ENCODE measurements at regions not wholly inside any gene's neighbourhood (a gene's known extent, or its start where the extent isn't known, plus 50 kb on each side); places are given as distances from the start of the nearest gene placed in this dataset.

GRCh38 chr2:42921721-42922120 lies 129.3 kb upstream of the HAAO start:
- no peak for DNase-seq
- peak overlapping the region in 3 of 4 donors; percentile 87 to 88 (median 88) for H3K27ac ChIP-seq
- 88% methylated on average over 3 of the region's 3 CpGs; no CpG with 5 or more reads in 1 of the 2 donors for WGBS, 2 donors (ENCODE audit: low coverage in 1 of 2)
- H3K27me3 ChIP-seq: no peaks in the 10 kb centered on the region
- H3K36me3 ChIP-seq: no peaks in the 10 kb centered on the region
- H3K4me3 ChIP-seq: no peak overlapping the region
- peaks cover 38 to 55% (median 43%) of the 10 kb centered on the region in 4 donors for H3K4me1 ChIP-seq
- TF ChIP-seq, protein P1, sequence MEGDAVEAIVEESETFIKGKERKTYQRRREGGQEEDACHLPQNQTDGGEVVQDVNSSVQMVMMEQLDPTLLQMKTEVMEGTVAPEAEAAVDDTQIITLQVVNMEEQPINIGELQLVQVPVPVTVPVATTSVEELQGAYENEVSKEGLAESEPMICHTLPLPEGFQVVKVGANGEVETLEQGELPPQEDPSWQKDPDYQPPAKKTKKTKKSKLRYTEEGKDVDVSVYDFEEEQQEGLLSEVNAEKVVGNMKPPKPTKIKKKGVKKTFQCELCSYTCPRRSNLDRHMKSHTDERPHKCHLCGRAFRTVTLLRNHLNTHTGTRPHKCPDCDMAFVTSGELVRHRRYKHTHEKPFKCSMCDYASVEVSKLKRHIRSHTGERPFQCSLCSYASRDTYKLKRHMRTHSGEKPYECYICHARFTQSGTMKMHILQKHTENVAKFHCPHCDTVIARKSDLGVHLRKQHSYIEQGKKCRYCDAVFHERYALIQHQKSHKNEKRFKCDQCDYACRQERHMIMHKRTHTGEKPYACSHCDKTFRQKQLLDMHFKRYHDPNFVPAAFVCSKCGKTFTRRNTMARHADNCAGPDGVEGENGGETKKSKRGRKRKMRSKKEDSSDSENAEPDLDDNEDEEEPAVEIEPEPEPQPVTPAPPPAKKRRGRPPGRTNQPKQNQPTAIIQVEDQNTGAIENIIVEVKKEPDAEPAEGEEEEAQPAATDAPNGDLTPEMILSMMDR (IDR thresholded peaks at IDR 0.05): no peak
- no peak for TF ChIP-seq EP300 (IDR thresholded peaks at IDR 0.05; ENCODE audit: low read depth)
- TF ChIP-seq POLR2AphosphoS5 (IDR thresholded peaks at IDR 0.05): no peak
- TF ChIP-seq POLR2A (IDR thresholded peaks at IDR 0.05): no peak
- intact Hi-C loops (cut with DNase I; ENCODE audit: low total_unique reads) (loop anchor here (10.0 kb wide), 1 partner anchor 87 kb away; no protein-coding TSS in a partner anchor), in situ Hi-C loops (cut with MboI; ENCODE audit: low pct_ligation_motif_present in 1 of 4, low pct_unique_long_range_greater_than_20kb in 1 of 4, low sequenced_read_pairs in 3 of 4) (no loop called here)
- no peaks in the 10 kb centered on the region for H3K9me3 ChIP-seq

DNA sequence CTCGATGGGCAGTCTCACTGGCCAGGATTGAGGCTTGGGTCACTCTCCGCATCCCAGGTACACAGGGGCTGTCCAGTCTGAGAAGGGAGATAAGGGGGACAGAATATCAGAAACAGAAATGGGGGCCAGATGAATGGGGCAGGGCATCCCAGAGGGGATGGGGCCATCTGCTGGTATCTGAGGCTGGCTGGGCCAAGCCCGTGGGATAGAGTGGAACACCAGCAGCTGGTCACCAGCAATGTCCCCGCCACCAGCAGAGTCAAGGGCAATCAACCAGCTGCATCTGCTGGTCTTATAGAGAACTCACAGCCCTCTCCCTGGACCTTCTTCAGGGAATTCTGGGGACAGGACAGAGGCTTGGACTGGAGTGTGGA lies 128.8 kb upstream of the HAAO start:
- H3K27ac ChIP-seq: no peak overlapping the region
- DNase-seq: no peak
- H3K36me3 ChIP-seq: no peaks in the 10 kb centered on the region
- TF ChIP-seq POLR2AphosphoS5 (IDR thresholded peaks at IDR 0.05): no peak
- TF ChIP-seq, protein P1 (IDR thresholded peaks at IDR 0.05): no peak
- no peak for TF ChIP-seq POLR2A (IDR thresholded peaks at IDR 0.05)
- no peak for TF ChIP-seq EP300 (IDR thresholded peaks at IDR 0.05; ENCODE audit: low read depth)
- WGBS, 2 donors (ENCODE audit: low coverage in 1 of 2): 66% methylated on average over 4 of the region's 4 CpGs; no CpG with 5 or more reads in 1 of the 2 donors
- H3K4me1 ChIP-seq: peaks cover 32 to 53% (median 37%) of the 10 kb centered on the region in 4 donors
- H3K27me3 ChIP-seq: no peaks in the 10 kb centered on the region
- in situ Hi-C loops (cut with MboI; ENCODE audit: low pct_ligation_motif_present in 1 of 4, low pct_unique_long_range_greater_than_20kb in 1 of 4, low sequenced_read_pairs in 3 of 4): no loop called here
- intact Hi-C loops (cut with DNase I; ENCODE audit: low total_unique reads): loop anchor here (10.0 kb wide), 1 partner anchor 86 kb away; no protein-coding TSS in a partner anchor
- no peak overlapping the region for H3K4me3 ChIP-seq
- no peaks in the 10 kb centered on the region for H3K9me3 ChIP-seq

DNA sequence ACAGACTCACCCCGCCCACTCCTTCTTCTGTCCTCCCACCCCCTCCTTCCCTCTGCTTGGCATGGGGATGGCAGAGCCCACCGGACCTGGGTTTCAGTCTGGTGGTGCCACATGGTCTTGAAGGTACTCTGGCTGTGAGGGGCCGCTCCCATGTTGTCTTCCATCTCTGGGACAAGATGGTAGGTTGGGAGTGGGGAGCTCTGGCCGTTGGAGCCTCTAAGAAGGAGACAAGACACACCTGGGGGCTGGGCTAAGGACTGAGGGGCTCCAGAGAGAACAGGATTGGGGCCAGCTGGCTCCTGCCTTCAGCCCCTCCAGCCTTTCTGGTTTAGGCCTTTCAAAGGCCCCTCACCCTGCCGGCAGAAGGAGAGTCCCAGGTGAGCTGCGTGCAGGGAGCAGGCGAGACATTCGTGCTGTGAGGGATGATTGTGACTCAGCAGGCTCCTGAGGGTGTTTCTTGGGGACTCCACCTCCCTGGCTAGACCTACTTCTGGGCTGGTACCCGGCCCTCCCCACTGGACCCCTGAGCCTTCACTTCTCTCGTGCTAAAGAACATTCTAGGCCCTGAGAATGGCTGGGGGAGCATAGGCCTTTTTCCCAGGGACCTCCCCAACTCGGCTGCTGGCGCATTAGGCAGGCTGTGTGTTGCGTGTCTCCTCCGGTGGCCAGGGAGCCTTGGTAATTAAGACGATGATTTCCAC lies 128.2 kb upstream of the HAAO start:
- in situ Hi-C loops (cut with MboI; ENCODE audit: low pct_ligation_motif_present in 1 of 4, low pct_unique_long_range_greater_than_20kb in 1 of 4, low sequenced_read_pairs in 3 of 4) (no loop called here), intact Hi-C loops (cut with DNase I; ENCODE audit: low total_unique reads) (loop anchor here (10.0 kb wide), 1 partner anchor 86 kb away; no protein-coding TSS in a partner anchor)
- H3K36me3 ChIP-seq: no peaks in the 10 kb centered on the region
- H3K9me3 ChIP-seq: no peaks in the 10 kb centered on the region
- H3K4me3 ChIP-seq: no peak overlapping the region
- no peak overlapping the region for H3K27ac ChIP-seq
- peaks cover 27 to 48% (median 32%) of the 10 kb centered on the region in 4 donors for H3K4me1 ChIP-seq
- 88% methylated on average over 15 of the region's 15 CpGs; no CpG with 5 or more reads in 1 of the 2 donors for WGBS, 2 donors (ENCODE audit: low coverage in 1 of 2)
- no peaks in the 10 kb centered on the region for H3K27me3 ChIP-seq
- TF ChIP-seq EP300 (IDR thresholded peaks at IDR 0.05; ENCODE audit: low read depth) (no peak), POLR2AphosphoS5 (IDR thresholded peaks at IDR 0.05) (no peak)
- TF ChIP-seq, protein P1 (IDR thresholded peaks at IDR 0.05): no peak
- no peak for DNase-seq

- H3K9me3 ChIP-seq: no peaks in the 10 kb centered on the region
- DNase-seq: no peak
- no peaks in the 10 kb centered on the region for H3K27me3 ChIP-seq
- H3K36me3 ChIP-seq: no peaks in the 10 kb centered on the region
- H3K27ac ChIP-seq: peak overlapping the region in 1 of 4 donors; percentile 10
- WGBS, 2 donors (ENCODE audit: low coverage in 1 of 2): 79 to 82% methylated on average over 6 to 9 of the region's 9 CpGs
- H3K4me3 ChIP-seq: no peak overlapping the region
- in situ Hi-C loops (cut with MboI; ENCODE audit: low pct_ligation_motif_present in 1 of 4, low pct_unique_long_range_greater_than_20kb in 1 of 4, low sequenced_read_pairs in 3 of 4): no loop called here
- intact Hi-C loops (cut with DNase I; ENCODE audit: low total_unique reads): no loop called here
- no peak for TF ChIP-seq POLR2AphosphoS5 (IDR thresholded peaks at IDR 0.05)
- TF ChIP-seq, protein P1 (IDR thresholded peaks at IDR 0.05): no peak
- peaks cover 10 to 44% (median 27%) of the 10 kb centered on the region in 4 donors for H3K4me1 ChIP-seq
These were observed 126.4 kb upstream of the HAAO start for GRCh38 chr2:42918671-42919318.

All from transverse colon (tissue), 4 donors.